ENCODE measurements at regions not wholly inside any gene's neighbourhood (a gene's known extent, or its start where the extent isn't known, plus 50 kb on each side); places are given as distances from the start of the nearest gene placed in this dataset.

DNA sequence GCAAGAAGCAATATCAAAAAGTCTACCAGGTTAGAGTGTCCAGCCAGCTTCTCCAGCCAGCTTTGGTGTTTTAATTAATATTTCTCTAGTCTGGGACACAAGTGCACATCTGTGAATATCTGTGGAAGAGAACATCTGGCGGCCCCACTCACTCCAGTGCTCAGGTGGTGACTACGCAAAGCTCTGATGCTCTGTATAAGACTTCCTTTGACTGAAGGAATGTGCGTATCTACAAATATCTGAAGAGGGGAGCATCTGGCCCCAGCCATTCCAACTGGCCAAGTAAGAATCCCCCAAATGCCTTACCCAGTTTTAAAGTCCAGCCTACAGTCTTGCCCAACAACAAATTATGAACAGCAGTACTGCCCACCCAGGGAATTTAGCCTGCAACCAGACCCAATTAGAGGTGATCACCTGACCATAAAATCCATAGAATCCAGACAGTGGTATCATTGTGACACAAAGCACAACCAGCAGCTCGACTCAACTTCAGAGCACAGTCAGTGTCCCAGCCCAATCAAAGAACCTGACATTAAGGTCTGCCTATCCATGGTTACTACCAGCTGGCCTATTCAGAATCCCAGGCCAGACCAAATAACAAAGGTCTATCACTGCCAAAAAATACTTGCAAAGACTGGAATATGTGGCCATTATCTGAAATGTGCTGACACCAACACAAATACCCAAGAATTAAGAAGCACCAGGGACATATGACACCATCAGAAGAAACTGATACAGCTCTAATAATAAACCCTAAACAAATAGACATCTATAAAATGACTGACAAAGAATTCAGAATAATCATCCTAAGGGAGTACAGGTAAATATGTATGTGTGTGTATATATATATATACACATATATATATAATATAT, 76.1 kb upstream of the MANEA start:
- DNase-seq = no peak

DNA sequence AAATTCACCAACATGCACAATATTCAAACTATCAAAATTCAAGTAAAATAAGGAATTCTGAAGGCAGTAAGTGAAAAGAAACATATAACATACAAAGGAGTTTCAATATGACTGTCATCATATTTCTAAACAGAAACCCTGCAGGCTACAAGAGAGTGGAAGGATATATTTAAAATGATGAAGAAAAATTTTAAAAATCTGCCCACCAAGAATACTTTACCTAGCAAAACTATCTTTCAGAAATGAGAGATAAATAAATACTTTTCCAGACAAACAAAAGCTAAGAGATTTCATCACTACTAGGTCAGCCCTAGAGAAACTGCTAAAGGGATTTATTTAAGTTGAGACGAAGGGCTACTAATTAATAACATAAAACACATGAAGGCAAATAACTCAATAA, 73.8 kb upstream of the MANEA start:
- no peak for DNase-seq

DNA sequence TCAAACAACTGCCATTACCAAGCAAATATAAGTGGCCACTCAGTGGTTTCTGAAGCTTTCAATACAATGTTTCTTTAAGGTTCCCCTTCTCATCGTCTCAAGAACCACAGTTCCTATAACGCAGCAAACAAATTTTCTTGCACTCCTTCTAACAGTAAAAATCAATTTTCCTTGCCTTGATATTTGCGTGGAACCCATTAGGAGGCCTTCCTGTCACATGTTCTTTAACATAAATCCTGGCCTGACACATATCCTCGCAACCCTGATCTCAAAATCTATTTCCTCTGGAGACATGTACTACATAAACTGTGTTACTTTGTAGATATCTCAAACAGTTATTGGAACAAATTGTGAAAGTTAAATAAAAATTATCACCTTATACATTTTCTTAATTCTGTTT, 65.9 kb upstream of the MANEA start:
- DNase-seq = no peak

DNA sequence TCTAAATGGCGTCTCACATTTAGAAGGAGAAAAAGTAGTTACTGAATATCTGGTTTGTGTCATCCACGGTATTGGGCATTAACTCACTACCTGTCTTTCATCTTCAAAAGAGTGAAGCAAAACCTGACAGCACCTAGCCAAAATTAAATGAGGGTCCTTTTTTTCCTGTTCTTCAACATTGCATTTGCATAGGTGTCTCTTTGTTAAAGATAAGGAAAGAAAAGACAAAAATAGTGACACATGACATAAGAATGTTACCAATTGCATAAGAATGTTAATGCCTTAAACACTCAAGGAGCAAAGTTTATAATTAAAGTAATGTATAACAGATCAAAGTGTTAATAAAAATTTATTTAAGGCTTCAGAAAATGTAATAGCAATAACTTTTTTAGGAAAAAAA, 61.4 kb upstream of the MANEA start:
- no peak for DNase-seq

DNA sequence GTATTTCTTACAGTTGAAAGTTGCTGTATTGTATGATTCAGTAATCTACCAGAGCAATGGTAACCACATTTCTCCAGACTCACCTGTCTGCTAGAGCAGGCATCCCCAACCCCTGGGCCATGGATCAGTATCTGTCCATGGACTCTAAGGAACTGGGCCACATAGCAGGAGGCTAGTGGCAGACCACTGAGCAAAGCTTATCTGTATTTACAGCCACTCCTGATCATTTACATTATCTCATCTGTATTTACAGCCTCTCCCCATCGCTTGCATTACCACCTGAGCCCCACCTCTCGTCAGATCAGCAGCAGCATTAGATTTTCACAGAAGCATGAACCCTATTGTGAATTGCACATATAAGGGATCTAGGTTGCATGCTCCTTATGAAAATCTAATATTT, 60.3 kb upstream of the MANEA start:
- DNase-seq = no peak

DNA sequence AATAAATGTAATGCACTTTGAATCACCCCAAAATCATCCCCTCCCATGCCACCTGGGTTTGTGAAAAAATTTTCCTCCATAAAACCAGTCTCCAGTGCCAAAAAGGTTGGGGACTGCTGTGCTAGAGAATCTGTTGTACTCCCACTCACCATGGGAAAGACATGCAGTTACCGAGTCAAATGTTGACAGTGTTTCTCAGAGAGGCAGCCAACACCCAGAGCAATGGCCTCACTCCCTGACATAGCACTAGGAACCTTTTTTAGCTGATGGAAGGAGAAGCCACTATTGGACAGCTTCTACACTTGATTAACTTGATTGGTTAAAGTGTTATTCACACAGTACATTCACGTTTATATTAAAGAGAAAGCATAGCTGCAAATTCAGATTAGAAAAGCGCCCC, 59.8 kb upstream of the MANEA start:
- DNase-seq = no peak

DNA sequence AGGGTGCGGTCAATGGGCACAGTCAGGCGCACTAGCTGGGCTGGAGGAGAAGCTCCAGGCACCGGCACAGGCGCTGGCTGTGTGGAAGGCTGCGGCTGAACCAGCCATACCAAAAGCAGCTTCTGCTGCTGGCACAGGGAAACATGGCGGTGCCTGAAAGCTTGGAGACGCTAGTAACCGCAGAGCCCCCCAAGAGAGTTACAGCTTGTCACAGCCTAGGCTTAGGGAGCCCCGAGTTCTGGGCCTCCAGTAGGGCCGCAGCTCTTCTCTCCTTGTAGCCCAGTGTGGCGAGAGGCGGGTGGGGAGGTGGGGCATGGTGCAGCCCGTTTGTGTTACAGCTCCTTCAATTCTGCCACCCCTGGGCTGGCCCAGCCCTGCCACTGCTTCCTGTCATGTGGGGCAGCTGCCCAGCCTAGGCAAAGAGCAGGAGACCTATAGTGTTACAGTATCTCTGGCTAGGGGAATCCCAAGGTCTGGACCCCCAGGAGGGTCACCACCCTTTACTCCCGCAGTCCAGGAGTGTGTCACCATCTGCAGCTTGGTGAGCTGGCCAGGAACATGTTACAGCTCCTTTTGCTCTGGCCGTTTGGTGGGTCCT, 58.6 kb upstream of the MANEA start:
- no peak for DNase-seq

DNA sequence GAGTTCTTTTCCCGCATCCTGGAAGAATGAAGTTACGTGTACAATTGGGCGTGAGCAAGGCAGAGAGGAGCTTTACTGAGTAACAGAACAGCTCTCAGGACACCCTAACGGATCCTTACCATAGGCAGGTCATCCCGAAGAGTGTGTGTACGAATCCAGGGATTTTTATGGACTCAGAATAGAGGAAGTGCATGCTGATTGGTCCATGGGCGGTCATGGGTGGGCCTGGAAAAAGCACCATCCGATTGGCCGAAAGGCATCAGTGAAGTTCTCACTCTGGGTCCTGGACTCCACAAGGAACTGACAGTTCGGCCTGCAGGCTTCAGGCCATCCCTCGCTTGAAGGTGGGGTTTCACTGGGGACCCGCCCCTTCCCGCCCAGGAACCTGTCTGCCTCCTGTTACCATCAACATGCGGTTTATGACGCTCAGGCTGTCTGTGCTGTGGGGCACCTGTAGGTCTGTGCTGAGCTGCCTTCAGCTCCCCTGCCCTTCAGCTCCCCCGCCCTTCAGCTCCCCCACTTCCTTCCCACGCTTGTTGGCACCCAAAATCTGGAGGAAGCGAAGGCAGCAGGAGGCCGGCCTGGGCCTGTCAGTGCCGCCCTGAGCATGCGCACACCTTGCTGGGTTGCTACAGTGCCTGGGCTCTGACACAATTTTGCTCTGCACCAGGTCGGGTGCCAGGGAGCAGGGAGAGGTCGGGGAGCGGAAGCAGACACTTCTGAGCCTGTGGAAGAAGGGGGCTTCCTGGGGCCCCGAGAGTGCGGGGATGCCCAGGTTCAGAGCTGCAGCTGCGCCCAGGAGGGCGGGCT, 57.9 kb upstream of the MANEA start:
- DNase-seq = no peak

- DNase-seq = no peak
Observed at GRCh38 chr6:95521181-95521580, 56.2 kb upstream of the MANEA start.
